Suprapubic skin (tissue), 4 donors: ENCODE measurements at regions not wholly inside any gene's neighbourhood (a gene's known extent, or its start where the extent isn't known, plus 50 kb on each side); places are given as distances from the start of the nearest gene placed in this dataset.

Experiments
- EP300 ChIP-seq: sonication (generic); formaldehyde crosslinking; IDR thresholded peaks from one replicate; pipeline ENCODE4 v1.6.1; 2017; ENCODE audit warnings: antibody characterized with exemption
- POLR2A ChIP-seq, 2 donors: fragments of 450-650 bp; IDR thresholded peaks; one replicate each; pipeline ENCODE4 v1.6.1; 2017; ENCODE audit warnings: antibody characterized with exemption in 2 of 2, mild to moderate bottlenecking in 2 of 2, moderate library complexity in 2 of 2
- POLR2AphosphoS5 ChIP-seq, 3 donors: sonication (generic); formaldehyde crosslinking; IDR thresholded peaks; one replicate each; pipeline ENCODE4 v1.6.1; 2017; ENCODE audit warnings: antibody characterized with exemption in 3 of 3
- TF ChIP-seq, protein P1 (sequence below), 2 donors: fragments of 200-600 bp in 1 of 2; fragments of 450-650 bp in 1 of 2; sonication (generic) in 1 of 2; IDR thresholded peaks; one replicate each; pipeline ENCODE4 v1.5.1; 2016 to 2019; ENCODE audit warnings: antibody characterized with exemption in 2 of 2, mild to moderate bottlenecking in 1 of 2, moderate library complexity in 1 of 2

DNA sequence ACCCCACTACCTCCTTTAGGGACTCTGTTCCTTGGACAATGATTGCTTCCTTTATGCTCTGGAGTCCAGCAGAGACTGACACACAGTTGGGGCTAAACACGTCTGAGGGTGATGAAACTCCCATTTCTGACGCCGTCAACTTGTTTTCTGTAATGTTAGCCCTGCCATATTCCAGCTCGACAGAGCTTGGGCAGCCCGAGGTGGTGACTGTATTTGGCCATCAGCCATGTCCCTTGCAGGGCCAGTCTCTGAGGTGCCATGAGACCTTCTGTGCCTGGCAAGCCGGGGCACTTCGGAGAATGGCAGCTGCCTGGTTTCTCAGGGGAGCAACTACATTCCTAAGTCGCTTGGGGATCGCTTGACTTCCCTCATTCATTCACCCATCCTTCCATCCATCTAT is 278.9 kb upstream of the TNRC6C start:
- TF ChIP-seq POLR2A (IDR thresholded peaks at IDR 0.05) (no peak), POLR2AphosphoS5 (IDR thresholded peaks at IDR 0.05) (no peak), EP300 (no peak)
- TF ChIP-seq, protein P1, sequence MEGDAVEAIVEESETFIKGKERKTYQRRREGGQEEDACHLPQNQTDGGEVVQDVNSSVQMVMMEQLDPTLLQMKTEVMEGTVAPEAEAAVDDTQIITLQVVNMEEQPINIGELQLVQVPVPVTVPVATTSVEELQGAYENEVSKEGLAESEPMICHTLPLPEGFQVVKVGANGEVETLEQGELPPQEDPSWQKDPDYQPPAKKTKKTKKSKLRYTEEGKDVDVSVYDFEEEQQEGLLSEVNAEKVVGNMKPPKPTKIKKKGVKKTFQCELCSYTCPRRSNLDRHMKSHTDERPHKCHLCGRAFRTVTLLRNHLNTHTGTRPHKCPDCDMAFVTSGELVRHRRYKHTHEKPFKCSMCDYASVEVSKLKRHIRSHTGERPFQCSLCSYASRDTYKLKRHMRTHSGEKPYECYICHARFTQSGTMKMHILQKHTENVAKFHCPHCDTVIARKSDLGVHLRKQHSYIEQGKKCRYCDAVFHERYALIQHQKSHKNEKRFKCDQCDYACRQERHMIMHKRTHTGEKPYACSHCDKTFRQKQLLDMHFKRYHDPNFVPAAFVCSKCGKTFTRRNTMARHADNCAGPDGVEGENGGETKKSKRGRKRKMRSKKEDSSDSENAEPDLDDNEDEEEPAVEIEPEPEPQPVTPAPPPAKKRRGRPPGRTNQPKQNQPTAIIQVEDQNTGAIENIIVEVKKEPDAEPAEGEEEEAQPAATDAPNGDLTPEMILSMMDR (IDR thresholded peaks at IDR 0.05) = no peak
